A673 (cell line): ENCODE measurements at regions not wholly inside any gene's neighbourhood (a gene's known extent, or its start where the extent isn't known, plus 50 kb on each side); places are given as distances from the start of the nearest gene placed in this dataset.

Source experiments
- EZH2 ChIP-seq: fragments of 200-600 bp; sonication (generic); IDR thresholded peaks from 2 replicates; pipeline ENCODE4 v1.6.1; 2017; ENCODE audit warnings: borderline replicate concordance, low read depth, mild to moderate bottlenecking, mixed read lengths, antibody characterized with exemption, low read length; ENCODE audit not compliant: poor library complexity, severe bottlenecking
- TF ChIP-seq, protein P1 (sequence below): fragments of 300-800, 200-600 bp; sonication (generic); conservative IDR thresholded peaks from 2 replicates; pipeline ENCODE4 v1.5.1; 2017; ENCODE audit warnings: low read depth, mild to moderate bottlenecking, antibody characterized with exemption, low read length, moderate library complexity, mixed read lengths

DNA sequence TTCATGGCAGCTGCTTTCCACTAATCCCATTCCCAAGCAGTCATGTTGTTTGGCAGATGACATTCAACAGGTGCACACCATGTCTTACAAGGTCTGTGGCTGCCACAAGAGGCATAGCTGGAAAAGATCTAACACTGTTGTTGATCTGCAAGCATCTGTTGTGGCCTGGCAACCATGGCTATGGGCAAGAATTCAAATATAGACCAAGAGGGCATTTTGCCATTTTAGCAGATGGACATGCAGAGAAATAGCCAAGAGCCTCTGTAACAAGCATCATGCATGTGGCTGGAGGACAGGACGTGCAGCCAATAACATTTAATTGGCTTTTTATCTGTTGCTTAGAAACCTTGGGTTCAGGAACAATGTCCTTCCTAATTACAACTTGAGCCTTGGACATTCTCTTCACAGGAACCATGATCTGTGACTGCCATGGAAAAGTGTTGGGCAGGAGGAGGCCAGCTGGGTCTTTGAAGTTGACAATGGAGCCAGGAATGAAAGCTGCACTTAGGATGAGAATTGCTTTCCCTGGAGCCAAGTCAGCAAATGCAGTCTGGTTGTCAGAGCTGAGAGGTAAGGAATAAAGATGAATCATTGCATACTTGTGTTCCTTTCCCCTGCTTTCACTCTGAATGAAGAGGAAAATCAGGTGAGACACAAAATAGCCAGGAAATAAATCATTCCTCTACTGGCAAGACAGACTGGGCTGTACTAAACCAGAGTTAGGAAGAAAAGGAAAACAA is 113.6 kb upstream of the ANO5 start:
- TF ChIP-seq EZH2 = no peak
- TF ChIP-seq, protein P1, sequence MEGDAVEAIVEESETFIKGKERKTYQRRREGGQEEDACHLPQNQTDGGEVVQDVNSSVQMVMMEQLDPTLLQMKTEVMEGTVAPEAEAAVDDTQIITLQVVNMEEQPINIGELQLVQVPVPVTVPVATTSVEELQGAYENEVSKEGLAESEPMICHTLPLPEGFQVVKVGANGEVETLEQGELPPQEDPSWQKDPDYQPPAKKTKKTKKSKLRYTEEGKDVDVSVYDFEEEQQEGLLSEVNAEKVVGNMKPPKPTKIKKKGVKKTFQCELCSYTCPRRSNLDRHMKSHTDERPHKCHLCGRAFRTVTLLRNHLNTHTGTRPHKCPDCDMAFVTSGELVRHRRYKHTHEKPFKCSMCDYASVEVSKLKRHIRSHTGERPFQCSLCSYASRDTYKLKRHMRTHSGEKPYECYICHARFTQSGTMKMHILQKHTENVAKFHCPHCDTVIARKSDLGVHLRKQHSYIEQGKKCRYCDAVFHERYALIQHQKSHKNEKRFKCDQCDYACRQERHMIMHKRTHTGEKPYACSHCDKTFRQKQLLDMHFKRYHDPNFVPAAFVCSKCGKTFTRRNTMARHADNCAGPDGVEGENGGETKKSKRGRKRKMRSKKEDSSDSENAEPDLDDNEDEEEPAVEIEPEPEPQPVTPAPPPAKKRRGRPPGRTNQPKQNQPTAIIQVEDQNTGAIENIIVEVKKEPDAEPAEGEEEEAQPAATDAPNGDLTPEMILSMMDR = no peak
